Hepatocyte (in vitro differentiated cells): ENCODE measurements at regions not wholly inside any gene's neighbourhood (a gene's known extent, or its start where the extent isn't known, plus 50 kb on each side); places are given as distances from the start of the nearest gene placed in this dataset.

ENCODE experiments used
- DNase-seq: peaks from one replicate; pipeline ENCODE4 v3.0.0-alpha.2; 2016; ENCODE audit warnings: low spot score
- H2AFZ ChIP-seq: fragments of 200-600 bp; sonication (generic); 2 replicates; pipeline ENCODE4 v1.6.0; 2016; ENCODE audit warnings: antibody characterized with exemption, mild to moderate bottlenecking
- H3K27ac ChIP-seq: fragments of 200-600 bp; sonication (generic); 2 replicates; pipeline ENCODE4 v1.5.1; 2016; ENCODE audit warnings: mild to moderate bottlenecking
- H3K27me3 ChIP-seq: fragments of 200-600 bp; sonication (generic); 2 replicates; pipeline ENCODE4 v1.6.1; 2016
- H3K36me3 ChIP-seq: fragments of 200-600 bp; sonication (generic); replicated peaks from 2 replicates; pipeline ENCODE4 v1.5.1; 2016; ENCODE audit warnings: low read depth; ENCODE audit not compliant: insufficient read depth
- H3K4me1 ChIP-seq: fragments of 200-600 bp; sonication (generic); 2 replicates; pipeline ENCODE4 v1.5.1; 2016; ENCODE audit warnings: mild to moderate bottlenecking, moderate library complexity; ENCODE audit not compliant: insufficient read depth
- H3K4me2 ChIP-seq: fragments of 200-600 bp; sonication (generic); 2 replicates; pipeline ENCODE4 v1.6.0; 2016
- H3K4me3 ChIP-seq: fragments of 200-600 bp; sonication (generic); 2 replicates; pipeline ENCODE4 v1.5.1; 2016; ENCODE audit warnings: mild to moderate bottlenecking
- H3K79me2 ChIP-seq: fragments of 200-600 bp; sonication (generic); 2 replicates; pipeline ENCODE4 v1.6.0; 2017; ENCODE audit warnings: mild to moderate bottlenecking
- H3K9me2 ChIP-seq: fragments of 200-600 bp; sonication (generic); replicated peaks from 2 replicates; pipeline ENCODE4 v1.6.0; 2017; ENCODE audit warnings: mild to moderate bottlenecking; ENCODE audit not compliant: insufficient read depth
- H3K9me3 ChIP-seq: fragments of 200-600 bp; sonication (generic); 2 replicates; pipeline ENCODE4 v1.5.1; 2016; ENCODE audit warnings: low read depth, mild to moderate bottlenecking
- H4K20me1 ChIP-seq: fragments of 200-600 bp; sonication (generic); 2 replicates; pipeline ENCODE4 v1.6.0; 2016; ENCODE audit warnings: mild to moderate bottlenecking; ENCODE audit not compliant: insufficient read depth, poor library complexity, severe bottlenecking
- EZH2 ChIP-seq: fragments of 200-600 bp; sonication (generic); IDR thresholded peaks from 2 replicates; pipeline ENCODE4 v1.6.1; 2016; ENCODE audit warnings: antibody characterized with exemption, mild to moderate bottlenecking, borderline replicate concordance
- EZH2phosphoT487 ChIP-seq: fragments of 200-600 bp; sonication (generic); IDR thresholded peaks from one replicate; pipeline ENCODE4 v1.6.1; 2018; ENCODE audit warnings: antibody characterized with exemption, mild to moderate bottlenecking, low read depth, moderate library complexity; ENCODE audit not compliant: unreplicated experiment, severe bottlenecking
- WGBS: methylation state at CpG from one replicate; pipeline ENCODE4 v1.1.6; 2016; ENCODE audit warnings: low lambda C conversion rate; ENCODE audit errors: missing lambda C conversion rate; 5-methylcytosine and 5-hydroxymethylcytosine counted together
- TF ChIP-seq, protein P1 (sequence below): fragments of 200-600 bp; sonication (generic); IDR thresholded peaks from 2 replicates; pipeline ENCODE4 v1.5.1; 2016; ENCODE audit warnings: antibody characterized with exemption, mild to moderate bottlenecking; ENCODE audit not compliant: poor library complexity

- Histone ChIP-seq H4K20me1 (no peaks in the 10 kb centered on the region), H3K4me1 (no peaks in the 10 kb centered on the region), H3K4me2 (no peak overlapping the region), H3K9me3 (no peaks in the 10 kb centered on the region), H3K9me2 (no peaks in the 10 kb centered on the region), H3K36me3 (no peaks in the 10 kb centered on the region), H3K4me3 (no peak overlapping the region), H2AFZ (no peak overlapping the region), H3K27ac (no peak overlapping the region), H3K27me3 (no peaks in the 10 kb centered on the region), H3K79me2 (no peaks in the 10 kb centered on the region)
- no peak for DNase-seq
- TF ChIP-seq, protein P1, sequence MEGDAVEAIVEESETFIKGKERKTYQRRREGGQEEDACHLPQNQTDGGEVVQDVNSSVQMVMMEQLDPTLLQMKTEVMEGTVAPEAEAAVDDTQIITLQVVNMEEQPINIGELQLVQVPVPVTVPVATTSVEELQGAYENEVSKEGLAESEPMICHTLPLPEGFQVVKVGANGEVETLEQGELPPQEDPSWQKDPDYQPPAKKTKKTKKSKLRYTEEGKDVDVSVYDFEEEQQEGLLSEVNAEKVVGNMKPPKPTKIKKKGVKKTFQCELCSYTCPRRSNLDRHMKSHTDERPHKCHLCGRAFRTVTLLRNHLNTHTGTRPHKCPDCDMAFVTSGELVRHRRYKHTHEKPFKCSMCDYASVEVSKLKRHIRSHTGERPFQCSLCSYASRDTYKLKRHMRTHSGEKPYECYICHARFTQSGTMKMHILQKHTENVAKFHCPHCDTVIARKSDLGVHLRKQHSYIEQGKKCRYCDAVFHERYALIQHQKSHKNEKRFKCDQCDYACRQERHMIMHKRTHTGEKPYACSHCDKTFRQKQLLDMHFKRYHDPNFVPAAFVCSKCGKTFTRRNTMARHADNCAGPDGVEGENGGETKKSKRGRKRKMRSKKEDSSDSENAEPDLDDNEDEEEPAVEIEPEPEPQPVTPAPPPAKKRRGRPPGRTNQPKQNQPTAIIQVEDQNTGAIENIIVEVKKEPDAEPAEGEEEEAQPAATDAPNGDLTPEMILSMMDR = no peak
- no peak for TF ChIP-seq EZH2
- no peak for TF ChIP-seq EZH2phosphoT487
- 94% methylated on average over 24 of the region's 25 CpGs for WGBS
Measured at GRCh38 chr9:22863106-22863505, 416.5 kb downstream of the DMRTA1 start.

GRCh38 chr9:22863736-22864135, 417.1 kb downstream of the DMRTA1 start:
- Histone ChIP-seq H3K27me3 (no peaks in the 10 kb centered on the region), H2AFZ (no peak overlapping the region), H4K20me1 (no peaks in the 10 kb centered on the region), H3K4me3 (no peak overlapping the region), H3K36me3 (no peaks in the 10 kb centered on the region), H3K4me2 (no peak overlapping the region), H3K9me3 (no peaks in the 10 kb centered on the region), H3K27ac (no peak overlapping the region), H3K9me2 (no peaks in the 10 kb centered on the region), H3K4me1 (no peaks in the 10 kb centered on the region), H3K79me2 (no peaks in the 10 kb centered on the region)
- 94% methylated on average over 1 of the region's 1 CpG for WGBS
- DNase-seq = no peak
- TF ChIP-seq EZH2phosphoT487 (no peak), EZH2 (no peak)
- TF ChIP-seq, protein P1 = no peak

DNA sequence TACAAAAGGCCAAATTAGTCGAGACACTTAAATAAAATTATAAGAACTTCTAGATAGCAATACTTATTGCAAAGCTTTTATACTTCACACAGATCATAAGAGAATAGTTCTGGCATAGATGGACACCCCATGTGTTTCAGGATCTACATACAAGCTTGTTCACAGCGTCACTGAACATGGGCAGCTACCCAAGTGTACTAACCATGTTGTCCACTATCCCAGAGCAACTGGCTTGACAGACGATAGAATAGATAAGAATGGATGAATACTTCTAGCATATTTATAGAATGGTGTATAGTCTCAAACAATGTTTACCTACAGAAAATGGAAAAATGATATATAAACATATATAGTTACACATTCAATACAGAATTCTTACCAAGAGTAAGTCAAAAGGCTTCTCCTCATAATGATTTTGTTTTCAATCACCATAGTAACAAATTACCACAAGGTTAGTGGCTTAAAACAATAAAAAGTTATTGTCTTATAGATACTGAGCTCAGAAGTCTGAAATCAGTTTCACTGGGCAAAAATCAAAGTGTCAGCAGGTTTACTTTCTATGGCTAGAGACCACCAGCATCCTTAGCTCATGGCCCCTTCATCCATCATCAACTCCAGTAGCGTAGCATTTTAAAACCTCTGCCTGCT, 446.7 kb downstream of the DMRTA1 start:
- Histone ChIP-seq H3K27me3 (no peaks in the 10 kb centered on the region), H3K9me2 (no peaks in the 10 kb centered on the region), H4K20me1 (no peaks in the 10 kb centered on the region), H2AFZ (no peak overlapping the region), H3K4me1 (no peaks in the 10 kb centered on the region), H3K79me2 (no peaks in the 10 kb centered on the region), H3K36me3 (no peaks in the 10 kb centered on the region), H3K4me3 (no peak overlapping the region), H3K9me3 (no peaks in the 10 kb centered on the region), H3K4me2 (no peak overlapping the region), H3K27ac (no peak overlapping the region)
- DNase-seq = no peak
- WGBS = 82% methylated on average over 4 of the region's 4 CpGs
- no peak for TF ChIP-seq EZH2phosphoT487

GRCh38 chr9:22898591-22898990, 452.0 kb downstream of the DMRTA1 start:
- no peak for DNase-seq
- H3K79me2 ChIP-seq = no peaks in the 10 kb centered on the region
- no peak for TF ChIP-seq EZH2phosphoT487
- TF ChIP-seq, protein P1 = no peak
- TF ChIP-seq EZH2 = no peak
- H3K4me1 ChIP-seq = no peaks in the 10 kb centered on the region
- no peaks in the 10 kb centered on the region for H3K9me2 ChIP-seq
- 79% methylated on average over 4 of the region's 4 CpGs for WGBS
- H3K4me3 ChIP-seq = no peak overlapping the region
- no peaks in the 10 kb centered on the region for H3K27me3 ChIP-seq
- H3K27ac ChIP-seq = no peak overlapping the region
- no peak overlapping the region for H2AFZ ChIP-seq
- H3K36me3 ChIP-seq = no peaks in the 10 kb centered on the region
- H3K9me3 ChIP-seq = no peaks in the 10 kb centered on the region
- H3K4me2 ChIP-seq = no peak overlapping the region
- H4K20me1 ChIP-seq = no peaks in the 10 kb centered on the region
